NCI-H2029 treated with DMSO at 0.1 percent for 48 hours (cell line): ENCODE measurements at regions not wholly inside any gene's neighbourhood (a gene's known extent, or its start where the extent isn't known, plus 50 kb on each side); places are given as distances from the start of the nearest gene placed in this dataset.

Experiments used
- DNase-seq: peaks from one replicate; lab custom pipeline; 2025; lab: John Stamatoyannopoulos, UW

- DNase-seq, result no peak
These were observed 799.7 kb upstream of the IGFBP3 start for GRCh38 chr7:46720761-46721160.

GRCh38 chr7:46719616-46720015 is 798.5 kb upstream of the IGFBP3 start:
- DNase-seq, result no peak

DNA sequence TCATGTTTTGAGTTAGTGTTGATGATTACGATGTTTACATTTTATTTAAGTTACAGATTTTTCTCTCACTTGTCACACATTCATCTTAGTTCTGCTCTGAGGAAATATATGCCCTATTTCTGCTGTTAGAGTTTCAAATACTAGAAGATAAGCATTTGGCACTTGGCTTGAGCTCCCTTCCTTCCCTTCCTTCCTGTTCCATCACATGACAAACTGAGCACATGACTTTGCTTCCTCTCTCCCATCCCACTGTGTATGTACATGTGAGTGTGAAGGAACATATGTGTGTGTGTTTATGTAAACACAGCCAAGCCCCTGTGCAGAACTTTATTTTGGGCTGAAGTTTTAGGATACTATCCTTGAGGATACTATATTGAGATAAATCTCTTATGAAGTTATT is 795.9 kb upstream of the IGFBP3 start:
- no peak for DNase-seq

DNA sequence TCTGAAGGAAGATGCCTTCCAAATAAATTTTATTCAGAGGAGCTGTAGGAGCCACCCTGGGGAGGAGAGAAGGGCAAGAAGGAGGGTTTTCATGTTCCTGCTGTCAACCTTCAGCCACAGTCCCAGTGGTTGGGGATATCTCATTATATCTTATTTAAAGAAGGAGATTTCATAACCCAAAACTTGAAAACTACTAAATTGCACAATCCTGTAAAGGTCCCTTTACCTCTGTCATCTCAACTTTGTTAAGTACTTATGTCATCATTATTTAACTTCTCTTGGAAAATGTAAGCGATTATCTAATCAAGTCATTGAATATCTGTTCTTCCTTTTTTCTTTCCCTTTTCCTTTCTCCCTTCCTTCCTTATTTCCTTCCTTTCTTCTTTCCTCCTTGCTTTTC is 794.5 kb upstream of the IGFBP3 start:
- DNase-seq, result no peak

GRCh38 chr7:46714904-46715303 is 793.8 kb upstream of the IGFBP3 start:
- no peak for DNase-seq

DNA sequence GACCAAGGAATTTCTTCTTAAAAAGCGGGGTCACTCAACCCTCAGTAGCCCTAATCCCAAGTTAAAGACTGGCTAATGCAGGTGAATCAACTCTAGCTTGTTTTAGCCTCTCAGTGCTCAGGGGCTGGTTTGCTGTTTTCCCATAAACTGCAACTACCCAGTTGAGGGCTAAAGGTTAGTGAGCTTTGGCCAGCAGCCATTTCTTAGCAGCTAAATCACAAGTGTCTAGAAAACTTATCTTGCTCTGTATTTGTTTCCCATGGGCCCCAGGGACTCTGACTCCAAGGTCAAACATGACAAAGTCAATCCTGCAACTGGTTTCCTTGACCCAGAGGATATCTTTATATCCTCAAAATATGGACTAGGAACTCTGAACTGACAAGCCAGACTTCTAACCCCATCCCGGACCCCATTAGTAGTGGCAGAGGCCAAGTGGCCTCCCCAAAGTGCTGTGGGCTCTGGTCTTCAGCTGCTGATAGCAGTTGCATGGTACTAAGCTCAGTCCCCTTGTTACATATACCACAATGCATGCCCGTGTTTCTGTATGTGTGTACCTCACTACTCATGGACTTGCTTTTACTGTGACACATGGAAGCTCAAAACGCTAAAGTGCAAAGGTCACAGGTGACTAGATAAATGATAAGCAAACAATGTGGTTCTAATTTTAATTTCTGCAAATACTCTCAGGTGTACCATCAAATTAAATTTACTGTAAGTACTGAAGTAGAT is 793.0 kb upstream of the IGFBP3 start:
- no peak for DNase-seq

- DNase-seq, result no peak
These were observed 789.9 kb upstream of the IGFBP3 start for GRCh38 chr7:46710927-46711326.

- DNase-seq, result no peak
These were observed 786.9 kb upstream of the IGFBP3 start for GRCh38 chr7:46707973-46708372.

DNA sequence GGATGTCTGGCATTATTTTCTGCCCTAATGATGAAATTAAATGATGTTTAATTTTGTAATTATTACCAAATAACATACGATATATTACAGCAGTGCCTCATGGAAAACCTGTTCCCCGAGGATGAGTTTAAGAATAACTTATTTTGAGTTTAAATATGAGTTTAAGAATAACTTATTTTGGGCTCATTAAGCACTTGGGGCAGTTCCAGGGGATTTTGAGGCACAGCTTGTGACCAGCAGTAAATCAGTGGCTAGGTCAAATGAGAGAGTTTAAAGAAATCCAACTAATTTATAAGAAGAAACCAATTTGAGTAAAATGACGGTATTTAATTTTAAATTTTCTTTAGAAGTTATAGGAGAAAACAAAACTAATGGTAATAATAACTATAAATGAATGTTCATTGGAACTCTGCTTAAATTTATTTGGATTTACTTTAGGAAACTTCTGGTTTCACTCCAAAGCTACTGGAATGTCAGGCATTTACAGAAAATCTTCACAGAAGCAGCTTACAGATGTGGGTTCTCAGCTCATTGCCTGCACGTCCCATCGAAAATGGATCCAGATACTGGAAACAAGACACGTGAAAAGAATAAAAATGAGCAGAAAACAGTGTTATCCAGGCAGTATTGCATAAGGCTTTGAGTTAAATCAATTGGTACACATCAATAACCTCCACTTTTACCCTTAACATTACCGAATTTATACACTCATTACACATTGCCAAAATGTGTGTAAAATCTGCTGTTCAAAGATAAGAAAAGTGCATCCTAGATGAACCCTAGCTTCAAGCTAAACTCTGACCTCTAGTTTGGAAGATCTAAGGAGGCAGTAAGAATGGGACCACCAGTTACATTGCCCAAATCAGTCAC is 784.5 kb upstream of the IGFBP3 start:
- no peak for DNase-seq

- DNase-seq, result no peak
These were observed 775.7 kb upstream of the IGFBP3 start for GRCh38 chr7:46696741-46697140.

- DNase-seq, result no peak
These were observed 774.1 kb upstream of the IGFBP3 start for GRCh38 chr7:46695051-46695708.

GRCh38 chr7:46694058-46694457 is 773.0 kb upstream of the IGFBP3 start:
- no peak for DNase-seq

GRCh38 chr7:46687203-46687602 is 766.1 kb upstream of the IGFBP3 start:
- no peak for DNase-seq

GRCh38 chr7:46685051-46685450 is 764.0 kb upstream of the IGFBP3 start:
- no peak for DNase-seq

- DNase-seq, result no peak
These were observed 762.0 kb upstream of the IGFBP3 start for GRCh38 chr7:46682836-46683624.

GRCh38 chr7:46681865-46682503 is 760.9 kb upstream of the IGFBP3 start:
- no peak for DNase-seq

DNA sequence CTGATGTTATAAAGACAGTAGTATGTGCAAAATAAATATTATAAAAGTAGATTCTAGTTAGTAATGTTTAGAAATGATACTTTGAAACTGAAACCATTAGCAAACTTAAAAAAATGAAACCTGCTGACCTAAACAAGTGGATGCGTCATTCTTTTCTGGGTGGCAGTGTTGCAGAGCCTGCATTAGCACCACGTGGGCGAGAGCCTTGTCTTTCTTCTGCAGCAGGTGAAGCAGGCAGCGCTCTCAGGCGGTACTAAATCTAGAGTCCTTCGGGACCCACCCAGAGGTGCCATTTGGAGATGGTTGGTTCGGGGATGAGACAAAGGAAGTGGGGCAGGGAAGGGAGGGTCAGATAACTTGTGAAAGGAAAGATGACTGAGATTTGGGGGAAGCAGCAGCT is 759.1 kb upstream of the IGFBP3 start:
- no peak for DNase-seq

GRCh38 chr7:46679671-46680070 is 758.6 kb upstream of the IGFBP3 start:
- no peak for DNase-seq

- no peak for DNase-seq
These were observed 757.3 kb upstream of the IGFBP3 start for GRCh38 chr7:46678421-46678820.

GRCh38 chr7:46675456-46675855 is 754.4 kb upstream of the IGFBP3 start:
- DNase-seq, result no peak

- DNase-seq, result no peak
These were observed 751.8 kb upstream of the IGFBP3 start for GRCh38 chr7:46672861-46673260.
